RWPE1 (cell line): ENCODE measurements at regions not wholly inside any gene's neighbourhood (a gene's known extent, or its start where the extent isn't known, plus 50 kb on each side); places are given as distances from the start of the nearest gene placed in this dataset.

Source experiments
- CTCF ChIA-PET: fragments of 350-600 bp; sonication (Branson Sonifier 250); formaldehyde crosslinking; extraction: SDS; loops from one replicate; lab custom pipeline; 2021; lab: Yijun Ruan, JAX
- POLR2A ChIA-PET: fragments of 400-600 bp; formaldehyde crosslinking; extraction: SDS; loops from one replicate; lab custom pipeline; 2020; ENCODE audit warnings: antibody characterized with exemption; ENCODE audit not compliant: low non-redundant PET; lab: Yijun Ruan, JAX
- DNase-seq: peaks from one replicate; pipeline ENCODE4 v3.0.0; 2012; ENCODE audit warnings: low spot score
- H3K27ac ChIP-seq: fragments of 450-650 bp; 2 replicates; pipeline ENCODE4 v1.5.1; 2017
- CTCF ChIP-seq: fragments of 450-650 bp; conservative IDR thresholded peaks from 2 replicates; pipeline ENCODE4 v1.5.1; 2017; ENCODE audit warnings: low read depth, mild to moderate bottlenecking

- CTCF ChIA-PET, result no interaction called here
- DNase-seq, result no peak
- no peak overlapping the region for H3K27ac ChIP-seq
- no peak for TF ChIP-seq CTCF
- POLR2A ChIA-PET, result no interaction called here
Measured at GRCh38 chr2:81276595-81276994, 972.0 kb upstream of the LRRTM1 start.

DNA sequence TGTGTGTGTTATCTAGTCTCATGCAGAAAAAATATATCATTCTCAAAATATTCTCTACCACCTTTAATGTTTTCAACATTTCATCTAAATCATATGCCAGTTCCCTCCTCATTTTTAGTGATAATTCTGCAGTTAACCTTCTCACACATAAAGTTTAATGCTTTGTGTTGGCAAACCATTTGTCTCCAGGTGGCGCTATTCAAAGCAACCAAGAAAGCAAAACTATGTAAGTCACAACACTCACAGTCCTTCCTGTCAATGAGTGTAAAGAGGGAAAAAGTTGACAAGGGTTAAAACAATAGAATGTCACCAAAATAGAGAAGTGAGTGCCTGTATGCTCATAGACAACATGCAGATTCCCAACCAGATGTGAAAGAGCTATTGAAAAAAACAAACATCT lies 961.6 kb upstream of the LRRTM1 start:
- CTCF ChIA-PET, result interaction anchor here (0.6 kb wide), 1 partner anchor 69 kb away, joined by 3 read pairs; no protein-coding TSS in a partner anchor
- POLR2A ChIA-PET, result no interaction called here
- peak; percentile 39 for TF ChIP-seq CTCF
- no peak overlapping the region for H3K27ac ChIP-seq
- no peak for DNase-seq

DNA sequence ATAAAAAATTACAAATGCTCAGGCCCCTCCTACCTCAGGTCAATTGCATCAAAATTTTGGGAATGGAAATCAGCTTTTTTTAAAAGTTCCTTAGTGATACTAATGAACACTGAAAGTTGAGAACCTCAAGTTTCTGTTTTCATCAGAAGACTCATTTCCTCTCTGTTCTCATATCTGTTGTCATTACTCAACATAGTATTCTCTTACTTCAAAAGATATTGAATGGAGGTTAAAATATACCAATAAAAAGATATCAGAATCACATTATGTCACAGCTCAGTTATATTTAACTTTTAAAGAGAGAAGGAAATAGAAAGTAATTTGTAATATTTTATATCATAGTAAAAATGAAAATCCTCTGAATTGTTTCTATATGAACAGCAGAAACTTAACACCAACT lies 959.4 kb upstream of the LRRTM1 start:
- CTCF ChIA-PET, result no interaction called here

GRCh38 chr2:81260320-81260719 lies 955.8 kb upstream of the LRRTM1 start:
- TF ChIP-seq CTCF, result no peak
- POLR2A ChIA-PET, result no interaction called here

More for the DNA sequence above, 959.4 kb upstream of the LRRTM1 start:
- no peak for TF ChIP-seq CTCF
- no peak for DNase-seq
- H3K27ac ChIP-seq, result no peak overlapping the region
- POLR2A ChIA-PET, result no interaction called here

GRCh38 chr2:81250270-81250669 lies 945.7 kb upstream of the LRRTM1 start:
- POLR2A ChIA-PET, result no interaction called here
- no peak for DNase-seq
- no peak for TF ChIP-seq CTCF
- H3K27ac ChIP-seq, result no peak overlapping the region
- CTCF ChIA-PET, result no interaction called here

More at GRCh38 chr2:81260320-81260719, 955.8 kb upstream of the LRRTM1 start:
- peak; percentile 8 for DNase-seq
- no peak overlapping the region for H3K27ac ChIP-seq
- CTCF ChIA-PET, result no interaction called here

DNA sequence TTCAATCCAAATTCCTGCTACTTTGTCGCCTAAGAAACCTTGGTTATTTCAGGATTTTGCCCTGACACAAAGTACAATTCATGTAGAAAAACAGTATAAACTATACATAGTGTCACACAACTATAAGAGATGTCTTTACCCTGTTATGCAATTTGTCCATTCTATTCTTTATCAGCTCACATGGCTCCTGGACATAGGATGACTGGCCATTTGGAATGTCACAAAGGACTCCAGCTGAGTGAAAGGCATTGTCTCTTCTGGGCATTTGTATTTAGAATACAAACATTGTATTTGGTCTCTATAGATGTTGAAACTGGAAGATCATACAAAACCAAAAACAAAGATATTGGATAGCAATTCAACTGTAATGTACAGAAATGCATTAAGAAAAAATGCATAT lies 944.6 kb upstream of the LRRTM1 start:
- POLR2A ChIA-PET, result no interaction called here
- H3K27ac ChIP-seq, result no peak overlapping the region
- no peak for TF ChIP-seq CTCF
- CTCF ChIA-PET, result no interaction called here
- DNase-seq, result no peak
